K562 (cell line): ENCODE measurements at regions not wholly inside any gene's neighbourhood (a gene's known extent, or its start where the extent isn't known, plus 50 kb on each side); places are given as distances from the start of the nearest gene placed in this dataset.

Experiments used
- ATAC-seq: fragments of 200-7000 bp; cut with Tn5 transposase; 3 replicates; pipeline ENCODE4 v1.9.1; 2020; ENCODE audit warnings: moderate library complexity
- BruUV-seq: library from RNA; stranded (reverse); fragments of 400-500 nt; replicated peaks from 2 replicates; lab custom pipeline; 2021; lab: Mats Ljungman, UMichigan
- CTCF ChIA-PET: fragments of 300-600 bp; formaldehyde crosslinking; extraction: SDS; loops from one replicate; lab custom pipeline; 2021; ENCODE audit warnings: low intra/inter-chr PET ratio; lab: Yijun Ruan, JAX
- POLR2A ChIA-PET: fragments of 300-600, 350-650 bp; sonication (Branson Sonifier 250); formaldehyde crosslinking; extraction: SDS; loops from one replicate; lab custom pipeline; 2021; ENCODE audit warnings: antibody characterized with exemption, inconsistent platforms; lab: Yijun Ruan, JAX
- DNase-seq, 4 experiments: peaks; one replicate each; pipeline versions ENCODE4 v3.0.0 to v3.0.0-alpha.2; 2011 to 2018; ENCODE audit warnings: low spot score in 3 of 4, mixed read lengths in 3 of 4; ENCODE audit errors: extremely low read depth in 1 of 4
- FAIRE-seq: peaks from 2 replicates; lab custom pipeline; 2011; peaks lifted over from hg19 to GRCh38; lab: Jason Lieb, UNC
- H2AFZ ChIP-seq: 2 replicates; pipeline ENCODE4 v1.6.0; 2011; ENCODE audit warnings: low read depth, low read length, control low read depth, inconsistent platforms
- H3K27ac ChIP-seq: fragments of 200-600 bp; 3 replicates; pipeline ENCODE4 v1.8.0; 2011; ENCODE audit warnings: low read depth, mild to moderate bottlenecking, control low read depth, inconsistent platforms, low read length, moderate library complexity, mixed read lengths; ENCODE audit errors: extremely low read depth
- H3K27me3 ChIP-seq, 2 experiments: fragments of 300-600 bp in 1 of 2; 2 replicates in 1 of 2; 3 replicates in 1 of 2; pipeline versions ENCODE4 v1.6.0 to v1.8.0; 2011; ENCODE audit warnings: inconsistent platforms in 2 of 2, low read length in 2 of 2, mild to moderate bottlenecking in 1 of 2, mixed read lengths in 1 of 2, moderate library complexity in 1 of 2; ENCODE audit not compliant: control insufficient read depth in 2 of 2, insufficient read depth in 2 of 2
- H3K36me3 ChIP-seq: fragments of 300-600 bp; 3 replicates; pipeline ENCODE4 v1.8.0; 2011; ENCODE audit warnings: mild to moderate bottlenecking, low read length, inconsistent platforms; ENCODE audit not compliant: control insufficient read depth, insufficient read depth
- H3K4me1 ChIP-seq, 2 experiments: fragments of 200-600 bp in 1 of 2; replicated peaks in 1 of 2; 2 replicates in 1 of 2; 3 replicates in 1 of 2; pipeline versions ENCODE4 v1.5.1 to v1.8.0; 2011; ENCODE audit warnings: inconsistent platforms in 2 of 2, low read length in 2 of 2, mild to moderate bottlenecking in 1 of 2, mixed read lengths in 1 of 2, moderate library complexity in 1 of 2; ENCODE audit not compliant: control insufficient read depth in 2 of 2, insufficient read depth in 2 of 2
- H3K4me2 ChIP-seq: 2 replicates; pipeline ENCODE4 v1.6.1; 2011; ENCODE audit warnings: low read length, control low read depth, inconsistent platforms, mixed read lengths; ENCODE audit not compliant: insufficient read depth
- H3K4me3 ChIP-seq: fragments of 200-600 bp; sonication (generic), shearing (Covaris generic); 2 replicates; pipeline ENCODE4 v1.5.1; 2016; ENCODE audit warnings: control low read depth, inconsistent platforms
- H3K79me2 ChIP-seq: fragments of 200-600 bp; 3 replicates; pipeline ENCODE4 v1.8.0; 2011; ENCODE audit warnings: low read length, inconsistent platforms; ENCODE audit not compliant: control insufficient read depth, insufficient read depth
- H3K9ac ChIP-seq, 2 experiments: 2 replicates each; pipeline versions ENCODE4 v1.6.0 to v1.6.1; 2011; ENCODE audit warnings: low read depth in 2 of 2, low read length in 2 of 2, control low read depth in 1 of 2, inconsistent platforms in 1 of 2, mild to moderate bottlenecking in 1 of 2, mixed read lengths in 1 of 2; ENCODE audit not compliant: insufficient read depth in 1 of 2
- H3K9me1 ChIP-seq: one replicate; pipeline ENCODE4 v1.6.0; 2011; ENCODE audit warnings: inconsistent platforms, mild to moderate bottlenecking, low read length, moderate library complexity; ENCODE audit not compliant: control insufficient read depth, insufficient read depth
- H3K9me3 ChIP-seq: replicated peaks from 2 replicates; pipeline ENCODE4 v1.5.1; 2011; ENCODE audit warnings: low read depth, low read length, inconsistent platforms; ENCODE audit not compliant: control insufficient read depth, insufficient read depth
- H4K20me1 ChIP-seq: replicated peaks from 2 replicates; pipeline ENCODE4 v1.6.1; 2011; ENCODE audit warnings: low read length, inconsistent platforms, mixed read lengths; ENCODE audit not compliant: control insufficient read depth, insufficient read depth
- ETV6 ChIP-seq, 3 experiments: fragments of 150-350 bp in 1 of 3; sonication (generic) in 1 of 3; formaldehyde crosslinking in 1 of 3; IDR thresholded peaks; 2 replicates each; pipeline versions ENCODE4 v1.6.1 to v1.8.0; 2014 to 2022; ENCODE audit warnings: borderline replicate concordance in 2 of 3, low read depth in 2 of 3, antibody characterized with exemption in 1 of 3, low read length in 1 of 3, mild to moderate bottlenecking in 1 of 3, missing genetic modification reagents in 1 of 3
- MTA3 ChIP-seq: fragments of 450-650 bp; formaldehyde crosslinking; IDR thresholded peaks from 2 replicates; pipeline ENCODE4 v1.6.1; 2017; ENCODE audit warnings: mild to moderate bottlenecking, borderline replicate concordance
- RFX7 ChIP-seq: fragments of 250-450 bp; sonication (Bioruptor Pico); IDR thresholded peaks from 2 replicates; pipeline ENCODE4 v1.5.1; 2021; ENCODE audit warnings: mild to moderate bottlenecking
- SMARCE1 ChIP-seq: fragments of 450-650 bp; IDR thresholded peaks from 2 replicates; pipeline ENCODE4 v1.7.1; 2016; ENCODE audit warnings: mild to moderate bottlenecking
- TAL1 ChIP-seq: fragments of 450-650 bp; IDR thresholded peaks from 2 replicates; pipeline ENCODE4 v1.6.1; 2016; ENCODE audit warnings: mild to moderate bottlenecking
- ZNF347 ChIP-seq: fragments of 450-650 bp; formaldehyde crosslinking; IDR thresholded peaks from 2 replicates; pipeline ENCODE4 v1.4.0; 2020; ENCODE audit warnings: low read depth, mild to moderate bottlenecking, moderate library complexity
- ZNF41 ChIP-seq: fragments of 250-450 bp; sonication (Bioruptor Pico); conservative IDR thresholded peaks from 2 replicates; pipeline ENCODE4 v1.4.0; 2020; ENCODE audit warnings: mild to moderate bottlenecking
- ZNF589 ChIP-seq: fragments of 200-800 bp; sonication (Bioruptor generic); IDR thresholded peaks from 2 replicates; pipeline ENCODE4 v1.6.1; 2016; ENCODE audit warnings: low read depth, missing genetic modification characterization, missing compliant biosample characterization
- WGBS: fragments of 100-300 bp; shearing (Covaris generic); methylation state at CpG from one replicate; pipeline ENCODE4 v1.1.6; 2016; ENCODE audit warnings: low coverage, mixed read lengths; ENCODE audit not compliant: insufficient coverage; ENCODE audit errors: missing lambda C conversion rate; 5-methylcytosine and 5-hydroxymethylcytosine counted together
- in situ Hi-C: fragments of 300-500 bp; cut with MboI; formaldehyde crosslinking; loops from 4 replicates; pipeline ENCODE4 v1.15.0; 2018; ENCODE audit warnings: inconsistent platforms, mixed read lengths
- intact Hi-C: fragments of 100-400 bp; cut with micrococcal nuclease; formaldehyde crosslinking; loops from 2 replicates; pipeline ENCODE4 v1.14.2; 2022
- TF ChIP-seq, protein P1 (sequence below), 3 experiments: fragments of 200-800 bp in 1 of 3; sonication (Bioruptor generic) in 1 of 3; sonication (generic) in 1 of 3; formaldehyde crosslinking in 1 of 3; IDR thresholded peaks; 2 replicates each; pipeline versions ENCODE4 v1.6.1 to v1.8.0; 2016 to 2022; ENCODE audit warnings: mild to moderate bottlenecking in 2 of 3, missing compliant biosample characterization in 2 of 3, missing genetic modification characterization in 2 of 3, missing genetic modification reagents in 1 of 3
- TF ChIP-seq, protein P2 (sequence below): fragments of 250-450 bp; sonication (Bioruptor Pico); IDR thresholded peaks from 2 replicates; pipeline ENCODE4 v1.8.0; 2021; ENCODE audit warnings: moderate library complexity, mild to moderate bottlenecking, inconsistent platforms

DNA sequence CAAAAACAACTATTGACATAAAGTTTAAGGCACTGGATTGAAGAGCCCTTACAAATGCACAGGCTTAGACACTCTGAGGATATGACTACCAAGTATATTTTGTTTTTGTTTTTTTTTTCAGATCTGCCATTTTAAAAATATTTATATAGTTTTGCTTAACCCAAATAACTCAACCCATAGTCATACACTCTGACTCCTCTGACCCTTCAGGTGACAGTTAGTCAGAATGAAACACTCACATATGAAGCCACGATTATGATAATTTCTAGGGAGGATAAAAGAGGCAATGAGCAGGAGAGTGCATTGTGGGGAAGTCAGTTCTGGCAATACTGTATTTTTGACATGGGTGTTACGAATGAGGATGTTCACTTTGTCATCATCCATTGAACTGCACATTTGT lies 774.7 kb downstream of the MECOM start (continued):
- no peak for TF ChIP-seq ETV6 (IDR thresholded peaks at IDR 0.05; ENCODE audit: borderline replicate concordance in 1 of 2, low read depth in 2 of 2, low read length in 1 of 2)
- no peak for TF ChIP-seq ETV6 (CRISPR knock-in tag; IDR thresholded peaks at IDR 0.05; ENCODE audit: borderline replicate concordance)
- no peak for TF ChIP-seq TAL1

DNA sequence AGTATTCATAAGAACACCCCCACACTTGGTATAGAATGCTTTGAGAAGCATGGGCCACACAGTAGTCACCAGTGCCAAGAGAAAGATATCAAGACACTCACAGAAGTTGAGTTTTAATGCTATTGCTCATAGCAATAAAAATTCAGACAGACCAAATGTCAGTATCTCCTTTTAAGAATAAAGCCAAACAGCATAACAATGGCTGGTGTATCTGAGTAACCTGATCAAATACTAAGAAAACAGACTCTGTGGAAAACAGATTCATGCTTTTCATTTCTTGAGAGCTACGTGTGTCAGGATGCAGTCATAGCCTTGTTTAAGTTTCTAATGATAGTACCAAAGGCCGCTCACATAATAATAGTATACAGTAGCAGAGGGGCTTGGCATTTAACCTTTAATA lies 778.5 kb downstream of the MECOM start:
- Histone ChIP-seq H3K4me3 (no peak overlapping the region), H3K79me2 (no peaks in the 10 kb centered on the region), H2AFZ (no peak overlapping the region), H3K9ac (no peak overlapping the region), H3K4me2 (no peak overlapping the region), H4K20me1 (no peaks in the 10 kb centered on the region), H3K27ac (no peak overlapping the region), H3K9me3 (no peaks in the 10 kb centered on the region), H3K27me3 (no peaks in the 10 kb centered on the region), H3K9me1 (no peaks in the 10 kb centered on the region), H3K4me1 (no peaks in the 10 kb centered on the region), H3K36me3 (no peaks in the 10 kb centered on the region)
- FAIRE-seq (no peak), ATAC-seq (no peak), DNase-seq (no peak)
- BruUV-seq, result no TSS peak
- POLR2A ChIA-PET, result no interaction called here
- in situ Hi-C loops, result no loop called here
- intact Hi-C loops, result no loop called here
- CTCF ChIA-PET, result no interaction called here
- 0% methylated on average over 2 of the region's 2 CpGs for WGBS
- no peak for TF ChIP-seq ZNF589
- no peak for TF ChIP-seq MTA3
- TF ChIP-seq ZNF41 (CRISPR knock-in tag), result no peak
- no peak for TF ChIP-seq SMARCE1
- no peak for TF ChIP-seq RFX7 (CRISPR knock-in tag)
- TF ChIP-seq, protein P1, sequence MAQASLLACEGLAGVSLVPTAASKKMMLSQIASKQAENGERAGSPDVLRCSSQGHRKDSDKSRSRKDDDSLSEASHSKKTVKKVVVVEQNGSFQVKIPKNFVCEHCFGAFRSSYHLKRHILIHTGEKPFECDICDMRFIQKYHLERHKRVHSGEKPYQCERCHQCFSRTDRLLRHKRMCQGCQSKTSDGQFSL (CRISPR knock-in tag; IDR thresholded peaks at IDR 0.05), result no peak
- TF ChIP-seq, protein P1 (tag; IDR thresholded peaks at IDR 0.05), result no peak
- TF ChIP-seq, protein P2, sequence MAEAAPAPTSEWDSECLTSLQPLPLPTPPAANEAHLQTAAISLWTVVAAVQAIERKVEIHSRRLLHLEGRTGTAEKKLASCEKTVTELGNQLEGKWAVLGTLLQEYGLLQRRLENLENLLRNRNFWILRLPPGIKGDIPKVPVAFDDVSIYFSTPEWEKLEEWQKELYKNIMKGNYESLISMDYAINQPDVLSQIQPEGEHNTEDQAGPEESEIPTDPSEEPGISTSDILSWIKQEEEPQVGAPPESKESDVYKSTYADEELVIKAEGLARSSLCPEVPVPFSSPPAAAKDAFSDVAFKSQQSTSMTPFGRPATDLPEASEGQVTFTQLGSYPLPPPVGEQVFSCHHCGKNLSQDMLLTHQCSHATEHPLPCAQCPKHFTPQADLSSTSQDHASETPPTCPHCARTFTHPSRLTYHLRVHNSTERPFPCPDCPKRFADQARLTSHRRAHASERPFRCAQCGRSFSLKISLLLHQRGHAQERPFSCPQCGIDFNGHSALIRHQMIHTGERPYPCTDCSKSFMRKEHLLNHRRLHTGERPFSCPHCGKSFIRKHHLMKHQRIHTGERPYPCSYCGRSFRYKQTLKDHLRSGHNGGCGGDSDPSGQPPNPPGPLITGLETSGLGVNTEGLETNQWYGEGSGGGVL (CRISPR knock-in tag), result no peak
- TF ChIP-seq ZNF347 (CRISPR knock-in tag), result no peak
